ENCODE measurements at regions not wholly inside any gene's neighbourhood (a gene's known extent, or its start where the extent isn't known, plus 50 kb on each side); places are given as distances from the start of the nearest gene placed in this dataset.
A peak's percentile ranks its signal among the peaks of the same experiment; 100 is the strongest.

GRCh38 chr11:119788096-119788883, 59.3 kb upstream of the NECTIN1 start:
- no peak for DNase-seq

- DNase-seq, result no peak
Observed at GRCh38 chr11:119787074-119787461, 58.1 kb upstream of the NECTIN1 start.

- DNase-seq, result no peak
Observed at GRCh38 chr11:119786431-119787073, 57.6 kb upstream of the NECTIN1 start.

GRCh38 chr11:119785131-119785530, 56.1 kb upstream of the NECTIN1 start:
- no peak for DNase-seq

GRCh38 chr11:119784421-119784820, 55.4 kb upstream of the NECTIN1 start:
- no peak for DNase-seq

GRCh38 chr11:119783466-119784400, 54.7 kb upstream of the NECTIN1 start:
- no peak for DNase-seq

- DNase-seq, result peak; percentile 7
Observed at GRCh38 chr11:119782739-119783072, 53.7 kb upstream of the NECTIN1 start.

- DNase-seq, result peak; percentile 8
Observed at GRCh38 chr11:119782006-119782738, 53.2 kb upstream of the NECTIN1 start.

GRCh38 chr11:119780222-119780953, 51.4 kb upstream of the NECTIN1 start:
- no peak for DNase-seq

GRCh38 chr11:119779195-119780071, 50.4 kb upstream of the NECTIN1 start:
- DNase-seq, result no peak

Data from RPMI8226 (cell line).